ENCODE measurements at regions not wholly inside any gene's neighbourhood (a gene's known extent, or its start where the extent isn't known, plus 50 kb on each side); places are given as distances from the start of the nearest gene placed in this dataset.

DNA sequence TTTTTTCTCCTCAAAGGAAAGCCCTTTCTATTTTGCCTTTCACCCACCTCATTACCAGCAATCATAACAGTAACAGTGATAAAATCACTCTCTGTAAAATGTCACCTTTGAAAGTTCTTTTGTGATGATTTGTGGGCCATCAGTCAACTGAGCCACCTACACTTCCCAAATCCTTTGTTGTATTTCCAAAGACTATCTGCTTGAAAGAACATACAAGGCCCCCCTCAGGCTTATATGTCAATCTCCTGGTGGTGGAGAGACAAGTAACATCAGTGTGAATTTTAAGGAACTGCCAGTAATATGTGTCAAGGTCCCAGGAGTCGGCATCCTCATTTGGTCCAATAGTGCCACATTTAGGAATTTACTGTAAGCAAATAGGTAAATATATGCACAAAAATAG is 161.1 kb upstream of the EOMES start:
- TF ChIP-seq, protein P1, sequence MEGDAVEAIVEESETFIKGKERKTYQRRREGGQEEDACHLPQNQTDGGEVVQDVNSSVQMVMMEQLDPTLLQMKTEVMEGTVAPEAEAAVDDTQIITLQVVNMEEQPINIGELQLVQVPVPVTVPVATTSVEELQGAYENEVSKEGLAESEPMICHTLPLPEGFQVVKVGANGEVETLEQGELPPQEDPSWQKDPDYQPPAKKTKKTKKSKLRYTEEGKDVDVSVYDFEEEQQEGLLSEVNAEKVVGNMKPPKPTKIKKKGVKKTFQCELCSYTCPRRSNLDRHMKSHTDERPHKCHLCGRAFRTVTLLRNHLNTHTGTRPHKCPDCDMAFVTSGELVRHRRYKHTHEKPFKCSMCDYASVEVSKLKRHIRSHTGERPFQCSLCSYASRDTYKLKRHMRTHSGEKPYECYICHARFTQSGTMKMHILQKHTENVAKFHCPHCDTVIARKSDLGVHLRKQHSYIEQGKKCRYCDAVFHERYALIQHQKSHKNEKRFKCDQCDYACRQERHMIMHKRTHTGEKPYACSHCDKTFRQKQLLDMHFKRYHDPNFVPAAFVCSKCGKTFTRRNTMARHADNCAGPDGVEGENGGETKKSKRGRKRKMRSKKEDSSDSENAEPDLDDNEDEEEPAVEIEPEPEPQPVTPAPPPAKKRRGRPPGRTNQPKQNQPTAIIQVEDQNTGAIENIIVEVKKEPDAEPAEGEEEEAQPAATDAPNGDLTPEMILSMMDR (IDR thresholded peaks at IDR 0.05) = no peak
- no peak for TF ChIP-seq POLR2A (IDR thresholded peaks at IDR 0.05)

All from uterus (tissue), 2 donors.